GM18499 (cell line): ENCODE measurements at regions not wholly inside any gene's neighbourhood (a gene's known extent, or its start where the extent isn't known, plus 50 kb on each side); places are given as distances from the start of the nearest gene placed in this dataset.
"Not testable (repeated sequence)": the region's sequence is repeated elsewhere in the genome, so short reads cannot be mapped to it uniquely, and the experiment has no call there.

ENCODE experiments used
- ATAC-seq: cut with Tn5 transposase; IDR thresholded peaks from one replicate; pipeline ENCODE4 v1.9.1; 2021; ENCODE audit warnings: moderate number of reproducible peaks; ENCODE audit not compliant: insufficient read depth, unreplicated experiment

- ATAC-seq, result no peak
These were observed 650.5 kb upstream of the NR2F2 start for GRCh38 chr15:95679847-95680582.

DNA sequence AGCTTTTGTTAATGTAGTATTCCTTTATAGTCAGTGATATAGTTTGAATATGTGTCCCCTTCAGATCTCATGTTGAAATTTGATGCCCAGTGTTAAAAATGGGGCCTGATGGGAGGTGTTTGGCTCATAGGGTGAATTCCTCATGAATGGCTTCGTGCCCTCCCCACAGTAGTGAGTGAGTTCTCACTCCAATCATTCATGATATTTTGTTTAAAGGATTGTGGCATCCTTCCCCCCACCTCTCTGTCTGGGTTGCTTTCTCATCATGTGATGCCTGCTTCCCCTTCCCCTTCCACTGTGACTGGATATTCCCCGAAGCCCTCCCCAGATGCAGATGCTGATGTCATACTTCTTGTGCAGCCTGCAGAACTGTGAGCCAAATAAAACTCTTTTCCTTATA is 649.8 kb upstream of the NR2F2 start:
- no peak for ATAC-seq

GRCh38 chr15:95681836-95682544 is 648.5 kb upstream of the NR2F2 start:
- ATAC-seq, result no peak

DNA sequence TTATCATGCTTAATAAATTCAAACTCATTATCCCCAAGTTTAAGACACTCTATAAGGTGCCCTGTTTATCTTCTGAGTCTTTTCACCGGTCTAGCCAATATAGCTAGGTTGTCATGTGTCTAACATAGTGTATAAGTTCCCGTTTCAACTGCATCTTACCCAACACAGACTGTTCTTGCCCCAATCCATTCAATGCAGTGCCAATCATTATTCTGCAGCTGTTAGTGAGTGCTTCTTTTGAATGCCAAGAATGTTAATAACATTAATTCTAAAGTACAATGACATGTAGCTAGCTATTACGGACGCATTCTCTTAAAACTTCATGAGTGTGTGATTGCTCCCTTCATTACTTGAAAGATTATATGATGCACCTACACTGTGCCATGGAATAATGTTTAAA is 646.4 kb upstream of the NR2F2 start:
- ATAC-seq, result no peak

- ATAC-seq, result no peak
These were observed 645.8 kb upstream of the NR2F2 start for GRCh38 chr15:95684693-95685115.

- ATAC-seq, result no peak
These were observed 643.4 kb upstream of the NR2F2 start for GRCh38 chr15:95687061-95687460.

GRCh38 chr15:95687686-95688085 is 642.8 kb upstream of the NR2F2 start:
- ATAC-seq, result no peak

GRCh38 chr15:95690631-95691340 is 639.7 kb upstream of the NR2F2 start:
- peak; percentile 85 for ATAC-seq

DNA sequence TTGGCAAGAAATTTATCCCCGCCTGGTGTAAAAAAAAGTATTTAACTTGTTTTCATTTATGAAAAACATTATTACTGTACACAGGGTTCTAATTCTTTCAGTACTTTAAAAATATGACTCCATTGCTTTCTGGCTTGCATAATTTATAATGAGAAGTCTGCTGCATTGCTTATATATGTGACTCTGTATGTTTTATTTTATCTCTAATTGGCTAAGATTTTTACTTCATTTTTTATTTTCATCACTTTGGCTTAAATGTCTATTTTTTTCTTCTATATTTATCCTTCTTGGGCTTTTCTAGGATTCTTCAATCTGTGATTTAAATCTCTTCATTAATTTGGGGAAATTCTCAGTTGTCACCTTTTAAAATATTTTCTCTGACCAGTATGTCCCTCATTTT is 636.6 kb upstream of the NR2F2 start:
- ATAC-seq, result no peak

DNA sequence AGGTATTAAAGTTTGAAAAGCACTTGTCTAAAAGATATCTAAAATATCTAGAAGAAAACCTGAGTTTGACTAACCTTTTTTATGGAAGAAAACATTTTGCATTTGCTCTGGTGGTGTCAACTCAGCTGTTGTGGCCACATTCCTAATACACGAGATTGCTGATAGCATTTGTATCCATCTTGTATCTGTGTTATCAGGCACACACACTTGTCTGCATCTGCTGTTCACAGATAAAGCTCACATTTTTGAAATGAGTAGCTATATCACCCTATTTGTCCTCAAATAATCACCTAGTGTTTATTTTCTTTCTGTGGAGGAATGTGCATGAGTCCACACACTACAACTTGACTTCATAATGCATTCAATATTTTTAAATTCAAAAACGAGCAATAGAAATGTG is 632.3 kb upstream of the NR2F2 start:
- no peak for ATAC-seq

GRCh38 chr15:95698951-95699350 is 631.5 kb upstream of the NR2F2 start:
- no peak for ATAC-seq

GRCh38 chr15:95699578-95699977 is 630.9 kb upstream of the NR2F2 start:
- ATAC-seq, result no peak

GRCh38 chr15:95700692-95701091 is 629.8 kb upstream of the NR2F2 start:
- not testable (repeated sequence) for ATAC-seq

DNA sequence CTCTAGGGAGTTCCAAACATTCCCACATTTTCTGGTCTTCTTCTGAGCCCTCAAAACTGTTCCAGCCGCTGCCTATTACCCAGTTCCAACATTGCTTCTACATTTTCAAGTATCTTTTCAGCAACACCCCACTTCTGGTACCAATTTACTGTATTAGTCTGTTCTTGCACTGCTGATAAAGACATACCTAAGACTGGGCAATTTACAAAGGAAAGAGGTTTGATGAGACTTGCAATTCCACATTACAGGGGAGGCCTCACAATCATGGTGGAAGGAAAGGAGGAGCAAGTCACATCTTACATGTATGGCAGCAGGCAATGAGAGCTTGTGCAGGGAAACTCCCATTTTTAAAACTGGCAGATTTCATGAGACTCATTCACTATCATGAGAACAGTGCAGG is 629.1 kb upstream of the NR2F2 start:
- no peak for ATAC-seq

DNA sequence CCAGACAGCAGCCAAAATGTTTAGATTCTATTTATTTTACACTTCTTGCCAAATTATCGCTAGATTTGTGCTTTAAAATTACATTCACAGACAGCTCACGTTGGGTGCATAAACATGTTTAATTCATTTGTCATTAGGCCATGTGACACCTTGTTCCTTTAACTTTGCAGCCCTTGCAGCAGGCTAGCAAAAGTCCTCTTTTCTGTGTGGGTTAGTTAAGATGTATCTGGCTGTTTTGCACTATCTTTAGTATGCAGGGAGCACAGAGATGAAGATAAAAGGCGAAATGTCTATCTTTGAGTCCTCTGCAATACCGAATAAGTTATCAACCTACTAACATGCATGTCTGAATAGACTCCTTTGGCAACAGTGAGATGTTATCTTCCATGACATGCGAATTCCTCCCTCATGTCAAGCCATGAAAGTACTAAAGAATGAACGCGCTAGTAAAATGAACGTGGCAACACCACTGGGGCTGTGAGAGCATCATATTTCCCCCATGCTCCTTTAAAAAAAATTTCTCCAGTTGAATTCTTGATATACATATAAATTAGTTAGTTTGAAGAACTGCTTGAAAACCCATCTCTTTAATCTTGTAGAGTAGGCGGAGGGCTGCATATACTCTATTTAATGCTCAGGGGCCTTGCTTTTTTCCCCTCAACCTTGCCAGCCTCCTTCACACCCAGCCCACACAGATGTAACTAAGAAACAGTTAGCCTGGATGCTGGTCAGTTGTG is 620.4 kb upstream of the NR2F2 start:
- no peak for ATAC-seq

- ATAC-seq, result no peak
These were observed 617.7 kb upstream of the NR2F2 start for GRCh38 chr15:95712785-95713184.

DNA sequence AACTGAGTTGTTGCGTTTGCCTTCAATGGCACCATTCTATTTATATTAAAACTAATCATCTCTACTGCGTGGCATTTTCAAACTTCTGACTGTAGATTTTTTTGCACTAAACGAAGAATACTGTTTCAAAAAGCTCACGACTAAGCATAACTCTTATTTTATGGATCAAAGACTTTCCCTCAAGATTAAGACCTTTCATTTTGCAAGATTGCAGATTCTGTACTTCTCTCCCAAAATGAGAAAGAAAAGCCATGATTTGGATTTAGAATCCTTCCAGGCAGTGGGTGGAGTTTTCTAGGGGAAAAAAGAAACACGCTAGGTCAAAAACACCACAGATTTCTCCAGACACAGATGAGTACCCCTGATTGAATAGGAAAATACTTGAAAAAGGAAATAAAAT is 617.2 kb upstream of the NR2F2 start:
- no peak for ATAC-seq

DNA sequence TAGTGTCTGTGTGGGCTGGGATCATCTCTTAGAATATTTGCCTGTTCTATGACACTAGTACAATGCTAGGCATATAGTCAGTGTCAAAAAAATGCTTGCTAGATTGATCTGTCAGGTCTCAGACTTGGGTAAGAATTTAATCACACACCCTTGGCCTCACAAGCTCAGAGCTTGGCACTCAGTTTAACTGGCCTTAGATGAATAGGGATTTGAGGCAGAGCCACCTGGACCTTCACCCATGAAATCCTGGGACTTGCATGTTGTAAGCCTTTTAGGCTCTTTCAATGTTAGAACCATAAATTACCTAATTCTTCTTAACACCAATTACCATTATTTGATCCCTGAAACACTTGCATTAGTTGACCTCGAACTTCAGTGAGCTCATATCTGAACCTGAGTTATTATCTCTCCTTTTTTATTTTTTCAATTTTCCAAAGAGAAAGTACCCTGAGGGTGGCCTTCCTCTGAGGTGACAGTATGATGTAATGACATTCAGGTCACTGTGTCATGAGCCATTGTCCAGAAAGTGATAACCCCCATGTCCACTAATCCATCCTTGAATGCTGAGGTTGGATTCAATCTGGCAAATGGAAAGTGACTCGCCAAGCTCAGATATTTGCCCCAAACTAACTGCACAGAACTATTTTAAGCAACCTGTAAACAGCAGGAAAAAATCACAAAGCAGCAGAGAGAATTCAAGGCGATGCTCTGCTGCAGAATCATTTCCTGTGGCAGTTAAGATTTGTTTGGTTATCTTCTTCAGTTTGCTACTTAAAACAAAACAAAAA is 615.2 kb upstream of the NR2F2 start:
- ATAC-seq, result no peak

DNA sequence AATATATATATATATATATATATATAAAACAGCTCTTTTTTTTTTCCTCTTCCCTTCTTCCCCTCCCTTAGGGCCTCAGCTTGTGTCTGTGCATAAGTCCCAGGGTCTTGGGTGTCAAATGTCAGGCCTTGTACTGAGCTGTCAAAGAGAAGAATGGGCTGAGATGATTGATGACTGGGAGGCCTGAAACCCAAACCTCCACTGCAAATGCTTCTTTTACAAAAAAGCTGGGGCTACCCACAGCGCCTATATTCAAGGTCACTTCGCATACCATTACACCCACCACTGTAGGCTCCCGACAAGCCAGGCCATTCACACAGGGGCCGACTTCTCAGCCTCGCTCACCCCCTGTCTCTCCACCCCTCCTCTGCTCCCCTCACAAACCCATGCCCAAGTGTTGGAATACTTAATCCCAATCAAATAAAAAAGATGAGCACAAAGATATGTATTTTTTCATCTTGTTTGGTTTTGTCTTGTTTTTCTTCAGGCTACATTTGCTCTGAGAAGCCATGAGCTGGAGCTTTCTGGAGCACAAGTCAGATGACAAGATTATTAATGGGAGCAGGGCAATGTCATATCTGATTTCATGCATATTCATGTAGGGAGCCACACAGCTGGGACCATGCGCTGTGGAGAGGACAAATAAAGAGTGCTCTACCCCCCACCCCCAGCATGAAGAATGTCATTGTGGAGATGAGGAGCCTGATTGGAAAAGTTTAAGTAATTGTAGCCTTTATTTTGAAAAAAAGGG is 614.4 kb upstream of the NR2F2 start:
- ATAC-seq, result no peak
